Body of pancreas (tissue), 4 donors: ENCODE measurements at regions not wholly inside any gene's neighbourhood (a gene's known extent, or its start where the extent isn't known, plus 50 kb on each side); places are given as distances from the start of the nearest gene placed in this dataset.

Experiments used
- CTCF ChIP-seq, 7 experiments: fragments of 450-650 bp in 4 of 7; fragments of 200-600 bp in 3 of 7; sonication (generic) in 3 of 7; IDR thresholded peaks; one replicate each; pipeline ENCODE4 v1.5.1; 2016 to 2019; ENCODE audit warnings: antibody characterized with exemption in 7 of 7
- POLR2A ChIP-seq, 3 donors: fragments of 450-650 bp; IDR thresholded peaks; one replicate each; pipeline ENCODE4 v1.6.1; 2016; ENCODE audit warnings: antibody characterized with exemption in 3 of 3, mild to moderate bottlenecking in 2 of 3

- TF ChIP-seq POLR2A (IDR thresholded peaks at IDR 0.05) (no peak), CTCF (IDR thresholded peaks at IDR 0.05) (no peak)
Measured at GRCh38 chr7:81264116-81264515, 345.3 kb upstream of the SEMA3C start.
